ENCODE measurements at regions not wholly inside any gene's neighbourhood (a gene's known extent, or its start where the extent isn't known, plus 50 kb on each side); places are given as distances from the start of the nearest gene placed in this dataset.

GRCh38 chr9:118017607-118018122, 313.5 kb downstream of the TLR4 start:
- ATAC-seq = no peak
- TF ChIP-seq ISL1 (CRISPR knock-in tag; IDR thresholded peaks at IDR 0.05) (no peak), ZC3H10 (CRISPR knock-in tag; IDR thresholded peaks at IDR 0.05) (no peak), CREB5 (CRISPR knock-in tag; IDR thresholded peaks at IDR 0.05; ENCODE audit: low read depth) (no peak), ZNF70 (CRISPR knock-in tag; IDR thresholded peaks at IDR 0.05) (no peak), SNAI2 (CRISPR knock-in tag; IDR thresholded peaks at IDR 0.05) (no peak), PPARA (CRISPR knock-in tag; IDR thresholded peaks at IDR 0.05; ENCODE audit: borderline replicate concordance) (no peak), ZNF8 (CRISPR knock-in tag; IDR thresholded peaks at IDR 0.05) (no peak), CSDC2 (CRISPR knock-in tag; IDR thresholded peaks at IDR 0.05) (no peak), ARNTL (CRISPR knock-in tag; IDR thresholded peaks at IDR 0.05; ENCODE audit: borderline replicate concordance, low read depth) (no peak), ESRRG (CRISPR knock-in tag; IDR thresholded peaks at IDR 0.05) (no peak), BACH2 (CRISPR knock-in tag; IDR thresholded peaks at IDR 0.05; ENCODE audit: borderline replicate concordance) (no peak), RARB (CRISPR knock-in tag; IDR thresholded peaks at IDR 0.05) (no peak), ZFP3 (CRISPR knock-in tag; IDR thresholded peaks at IDR 0.05) (no peak), TCF4 (CRISPR knock-in tag; IDR thresholded peaks at IDR 0.05; ENCODE audit: borderline replicate concordance) (no peak), TSHZ2 (CRISPR knock-in tag; IDR thresholded peaks at IDR 0.05) (no peak), OSR1 (CRISPR knock-in tag; IDR thresholded peaks at IDR 0.05) (no peak)
- TF ChIP-seq, protein P1, sequence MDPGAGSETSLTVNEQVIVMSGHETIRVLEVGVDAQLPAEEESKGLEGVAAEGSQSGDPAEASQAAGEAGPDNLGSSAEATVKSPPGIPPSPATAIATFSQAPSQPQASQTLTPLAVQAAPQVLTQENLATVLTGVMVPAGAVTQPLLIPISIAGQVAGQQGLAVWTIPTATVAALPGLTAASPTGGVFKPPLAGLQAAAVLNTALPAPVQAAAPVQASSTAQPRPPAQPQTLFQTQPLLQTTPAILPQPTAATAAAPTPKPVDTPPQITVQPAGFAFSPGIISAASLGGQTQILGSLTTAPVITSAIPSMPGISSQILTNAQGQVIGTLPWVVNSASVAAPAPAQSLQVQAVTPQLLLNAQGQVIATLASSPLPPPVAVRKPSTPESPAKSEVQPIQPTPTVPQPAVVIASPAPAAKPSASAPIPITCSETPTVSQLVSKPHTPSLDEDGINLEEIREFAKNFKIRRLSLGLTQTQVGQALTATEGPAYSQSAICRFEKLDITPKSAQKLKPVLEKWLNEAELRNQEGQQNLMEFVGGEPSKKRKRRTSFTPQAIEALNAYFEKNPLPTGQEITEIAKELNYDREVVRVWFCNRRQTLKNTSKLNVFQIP (CRISPR knock-in tag; IDR thresholded peaks at IDR 0.05; ENCODE audit: borderline replicate concordance, low read depth) = no peak
- TF ChIP-seq, protein P2, sequence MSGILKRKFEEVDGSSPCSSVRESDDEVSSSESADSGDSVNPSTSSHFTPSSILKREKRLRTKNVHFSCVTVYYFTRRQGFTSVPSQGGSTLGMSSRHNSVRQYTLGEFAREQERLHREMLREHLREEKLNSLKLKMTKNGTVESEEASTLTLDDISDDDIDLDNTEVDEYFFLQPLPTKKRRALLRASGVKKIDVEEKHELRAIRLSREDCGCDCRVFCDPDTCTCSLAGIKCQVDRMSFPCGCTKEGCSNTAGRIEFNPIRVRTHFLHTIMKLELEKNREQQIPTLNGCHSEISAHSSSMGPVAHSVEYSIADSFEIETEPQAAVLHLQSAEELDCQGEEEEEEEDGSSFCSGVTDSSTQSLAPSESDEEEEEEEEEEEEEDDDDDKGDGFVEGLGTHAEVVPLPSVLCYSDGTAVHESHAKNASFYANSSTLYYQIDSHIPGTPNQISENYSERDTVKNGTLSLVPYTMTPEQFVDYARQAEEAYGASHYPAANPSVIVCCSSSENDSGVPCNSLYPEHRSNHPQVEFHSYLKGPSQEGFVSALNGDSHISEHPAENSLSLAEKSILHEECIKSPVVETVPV (CRISPR knock-in tag; IDR thresholded peaks at IDR 0.05) = no peak
- TF ChIP-seq, protein P3, sequence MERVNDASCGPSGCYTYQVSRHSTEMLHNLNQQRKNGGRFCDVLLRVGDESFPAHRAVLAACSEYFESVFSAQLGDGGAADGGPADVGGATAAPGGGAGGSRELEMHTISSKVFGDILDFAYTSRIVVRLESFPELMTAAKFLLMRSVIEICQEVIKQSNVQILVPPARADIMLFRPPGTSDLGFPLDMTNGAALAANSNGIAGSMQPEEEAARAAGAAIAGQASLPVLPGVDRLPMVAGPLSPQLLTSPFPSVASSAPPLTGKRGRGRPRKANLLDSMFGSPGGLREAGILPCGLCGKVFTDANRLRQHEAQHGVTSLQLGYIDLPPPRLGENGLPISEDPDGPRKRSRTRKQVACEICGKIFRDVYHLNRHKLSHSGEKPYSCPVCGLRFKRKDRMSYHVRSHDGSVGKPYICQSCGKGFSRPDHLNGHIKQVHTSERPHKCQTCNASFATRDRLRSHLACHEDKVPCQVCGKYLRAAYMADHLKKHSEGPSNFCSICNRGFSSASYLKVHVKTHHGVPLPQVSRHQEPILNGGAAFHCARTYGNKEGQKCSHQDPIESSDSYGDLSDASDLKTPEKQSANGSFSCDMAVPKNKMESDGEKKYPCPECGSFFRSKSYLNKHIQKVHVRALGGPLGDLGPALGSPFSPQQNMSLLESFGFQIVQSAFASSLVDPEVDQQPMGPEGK (CRISPR knock-in tag; IDR thresholded peaks at IDR 0.05; ENCODE audit: borderline replicate concordance) = no peak

GRCh38 chr9:118023644-118024043, 319.4 kb downstream of the TLR4 start:
- no peak for ATAC-seq
- TF ChIP-seq BACH2 (CRISPR knock-in tag; IDR thresholded peaks at IDR 0.05; ENCODE audit: borderline replicate concordance) = no peak
- no peak for TF ChIP-seq GLIS3 (CRISPR knock-in tag; IDR thresholded peaks at IDR 0.05)
- TF ChIP-seq SNAI2 (CRISPR knock-in tag; IDR thresholded peaks at IDR 0.05) = no peak
- TF ChIP-seq ZC3H10 (CRISPR knock-in tag; IDR thresholded peaks at IDR 0.05) = no peak
- no peak for TF ChIP-seq ZNF565 (CRISPR knock-in tag; conservative IDR thresholded peaks at IDR 0.05; ENCODE audit: low read depth)
- TF ChIP-seq, protein P2 (CRISPR knock-in tag; IDR thresholded peaks at IDR 0.05) = no peak
- TF ChIP-seq ESRRG (CRISPR knock-in tag; IDR thresholded peaks at IDR 0.05) = no peak
- TF ChIP-seq RARB (CRISPR knock-in tag; IDR thresholded peaks at IDR 0.05) = no peak
- no peak for TF ChIP-seq ZFP3 (CRISPR knock-in tag; IDR thresholded peaks at IDR 0.05)
- no peak for TF ChIP-seq PPARA (CRISPR knock-in tag; IDR thresholded peaks at IDR 0.05; ENCODE audit: borderline replicate concordance)
- no peak for TF ChIP-seq TCF4 (CRISPR knock-in tag; IDR thresholded peaks at IDR 0.05; ENCODE audit: borderline replicate concordance)
- TF ChIP-seq, protein P1 (CRISPR knock-in tag; IDR thresholded peaks at IDR 0.05; ENCODE audit: borderline replicate concordance, low read depth) = no peak
- no peak for TF ChIP-seq TOX (CRISPR knock-in tag; IDR thresholded peaks at IDR 0.05; ENCODE audit: borderline replicate concordance)
- no peak for TF ChIP-seq CREB5 (CRISPR knock-in tag; IDR thresholded peaks at IDR 0.05; ENCODE audit: low read depth)
- TF ChIP-seq ARNTL (CRISPR knock-in tag; IDR thresholded peaks at IDR 0.05; ENCODE audit: borderline replicate concordance, low read depth) = no peak
- TF ChIP-seq CSDC2 (CRISPR knock-in tag; IDR thresholded peaks at IDR 0.05) = no peak
- no peak for TF ChIP-seq OSR1 (CRISPR knock-in tag; IDR thresholded peaks at IDR 0.05)
- no peak for TF ChIP-seq ISL1 (CRISPR knock-in tag; IDR thresholded peaks at IDR 0.05)
